H1 (cell line): ENCODE measurements at regions not wholly inside any gene's neighbourhood (a gene's known extent, or its start where the extent isn't known, plus 50 kb on each side); places are given as distances from the start of the nearest gene placed in this dataset.

Source experiments
- CHD2 ChIP-seq: IDR thresholded peaks from 2 replicates; pipeline ENCODE4 v1.6.1; 2012; ENCODE audit warnings: low read length, improper control_type of control experiment
- CHD7 ChIP-seq: fragments of 300-600 bp; sonication (generic); IDR thresholded peaks from 2 replicates; pipeline ENCODE4 v1.7.1; 2012; ENCODE audit warnings: low read length, moderate library complexity, mild to moderate bottlenecking, inconsistent platforms; ENCODE audit not compliant: insufficient replicate concordance
- CTBP2 ChIP-seq: IDR thresholded peaks from 2 replicates; pipeline ENCODE4 v1.7.0; 2011; ENCODE audit warnings: borderline replicate concordance, mild to moderate bottlenecking, moderate library complexity, mixed read lengths, low read length; ENCODE audit not compliant: insufficient read depth, insufficient read length
- EZH2 ChIP-seq: fragments of 200-600 bp; sonication (generic); IDR thresholded peaks from 2 replicates; pipeline ENCODE4 v1.7.1; 2012; ENCODE audit warnings: low read depth, mild to moderate bottlenecking, moderate library complexity, low read length, inconsistent platforms; ENCODE audit not compliant: severe bottlenecking
- KDM4A ChIP-seq: IDR thresholded peaks from one replicate; pipeline ENCODE4 v1.7.1; 2012; ENCODE audit warnings: low read depth, mild to moderate bottlenecking, moderate library complexity, low read length, inconsistent platforms; ENCODE audit not compliant: severe bottlenecking
- MAX ChIP-seq: IDR thresholded peaks from 2 replicates; pipeline ENCODE4 v1.6.1; 2012; ENCODE audit warnings: inconsistent platforms
- TF ChIP-seq, protein P1 (sequence below): IDR thresholded peaks from 2 replicates; pipeline ENCODE4 v1.6.1; 2012; ENCODE audit warnings: low read length, inconsistent platforms
- TF ChIP-seq, protein P2 (sequence below): IDR thresholded peaks from 2 replicates; pipeline ENCODE4 v1.6.1; 2011; ENCODE audit warnings: low read length, improper control_type of control experiment

DNA sequence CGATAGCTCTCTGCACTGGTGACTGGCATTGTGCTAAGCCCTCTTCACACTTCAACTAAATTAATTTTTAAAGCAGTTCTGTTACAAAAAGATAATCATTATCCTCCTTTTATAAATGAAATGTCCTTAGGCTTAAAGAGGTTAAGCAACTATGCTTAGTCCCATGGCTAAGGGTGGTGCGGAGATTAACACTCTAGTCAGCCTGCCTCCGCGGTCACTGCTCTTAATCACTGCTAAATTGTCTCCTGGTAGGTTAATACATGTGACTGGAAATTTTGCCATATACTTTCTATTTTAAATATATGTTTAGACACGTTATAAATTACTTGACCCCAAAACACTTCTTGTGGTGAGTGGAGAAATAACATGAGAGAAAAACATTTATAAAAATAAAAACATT is 473.7 kb downstream of the CENPC start (continued):
- TF ChIP-seq CHD7 (no peak), CHD2 (no peak), EZH2 (no peak), KDM4A (no peak), CTBP2 (no peak), MAX (no peak)
- TF ChIP-seq, protein P1, sequence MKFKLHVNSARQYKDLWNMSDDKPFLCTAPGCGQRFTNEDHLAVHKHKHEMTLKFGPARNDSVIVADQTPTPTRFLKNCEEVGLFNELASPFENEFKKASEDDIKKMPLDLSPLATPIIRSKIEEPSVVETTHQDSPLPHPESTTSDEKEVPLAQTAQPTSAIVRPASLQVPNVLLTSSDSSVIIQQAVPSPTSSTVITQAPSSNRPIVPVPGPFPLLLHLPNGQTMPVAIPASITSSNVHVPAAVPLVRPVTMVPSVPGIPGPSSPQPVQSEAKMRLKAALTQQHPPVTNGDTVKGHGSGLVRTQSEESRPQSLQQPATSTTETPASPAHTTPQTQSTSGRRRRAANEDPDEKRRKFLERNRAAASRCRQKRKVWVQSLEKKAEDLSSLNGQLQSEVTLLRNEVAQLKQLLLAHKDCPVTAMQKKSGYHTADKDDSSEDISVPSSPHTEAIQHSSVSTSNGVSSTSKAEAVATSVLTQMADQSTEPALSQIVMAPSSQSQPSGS: no peak
- TF ChIP-seq, protein P2, sequence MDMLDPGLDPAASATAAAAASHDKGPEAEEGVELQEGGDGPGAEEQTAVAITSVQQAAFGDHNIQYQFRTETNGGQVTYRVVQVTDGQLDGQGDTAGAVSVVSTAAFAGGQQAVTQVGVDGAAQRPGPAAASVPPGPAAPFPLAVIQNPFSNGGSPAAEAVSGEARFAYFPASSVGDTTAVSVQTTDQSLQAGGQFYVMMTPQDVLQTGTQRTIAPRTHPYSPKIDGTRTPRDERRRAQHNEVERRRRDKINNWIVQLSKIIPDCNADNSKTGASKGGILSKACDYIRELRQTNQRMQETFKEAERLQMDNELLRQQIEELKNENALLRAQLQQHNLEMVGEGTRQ: no peak
